DOHH2 (cell line): ENCODE measurements at regions not wholly inside any gene's neighbourhood (a gene's known extent, or its start where the extent isn't known, plus 50 kb on each side); places are given as distances from the start of the nearest gene placed in this dataset.

Experiments
- EZH2phosphoT487 ChIP-seq: fragments of 200-600 bp; sonication (generic); IDR thresholded peaks from 2 replicates; pipeline ENCODE4 v1.6.1; 2017; ENCODE audit warnings: borderline replicate concordance, mild to moderate bottlenecking, antibody characterized with exemption, low read length, moderate library complexity, mixed read lengths
- TF ChIP-seq, protein P1 (sequence below): fragments of 200-600 bp; sonication (generic); IDR thresholded peaks from one replicate; pipeline ENCODE4 v1.5.1; 2014; ENCODE audit warnings: antibody characterized with exemption, mild to moderate bottlenecking, low read depth, low read length; ENCODE audit not compliant: poor library complexity, severe bottlenecking

DNA sequence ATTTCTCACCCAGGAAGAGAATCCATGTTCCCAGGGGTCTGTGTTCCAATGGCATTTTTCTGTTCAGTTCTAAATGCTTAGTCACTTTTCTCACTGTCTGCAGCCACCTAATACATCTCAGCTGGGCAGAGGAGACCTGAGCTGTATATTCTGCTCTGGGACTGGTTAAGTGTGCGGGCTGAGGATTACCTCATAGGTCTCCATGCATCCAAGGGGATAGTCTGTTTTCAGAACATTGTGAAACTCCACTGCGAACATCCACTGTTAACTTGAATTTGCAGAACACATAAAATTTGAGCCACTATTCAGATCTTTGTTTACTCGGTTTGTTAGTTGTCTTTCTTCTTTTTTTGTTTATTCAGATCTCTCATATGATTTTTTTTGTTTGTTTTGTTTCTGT is 947.1 kb downstream of the TFAP2A start:
- TF ChIP-seq, protein P1, sequence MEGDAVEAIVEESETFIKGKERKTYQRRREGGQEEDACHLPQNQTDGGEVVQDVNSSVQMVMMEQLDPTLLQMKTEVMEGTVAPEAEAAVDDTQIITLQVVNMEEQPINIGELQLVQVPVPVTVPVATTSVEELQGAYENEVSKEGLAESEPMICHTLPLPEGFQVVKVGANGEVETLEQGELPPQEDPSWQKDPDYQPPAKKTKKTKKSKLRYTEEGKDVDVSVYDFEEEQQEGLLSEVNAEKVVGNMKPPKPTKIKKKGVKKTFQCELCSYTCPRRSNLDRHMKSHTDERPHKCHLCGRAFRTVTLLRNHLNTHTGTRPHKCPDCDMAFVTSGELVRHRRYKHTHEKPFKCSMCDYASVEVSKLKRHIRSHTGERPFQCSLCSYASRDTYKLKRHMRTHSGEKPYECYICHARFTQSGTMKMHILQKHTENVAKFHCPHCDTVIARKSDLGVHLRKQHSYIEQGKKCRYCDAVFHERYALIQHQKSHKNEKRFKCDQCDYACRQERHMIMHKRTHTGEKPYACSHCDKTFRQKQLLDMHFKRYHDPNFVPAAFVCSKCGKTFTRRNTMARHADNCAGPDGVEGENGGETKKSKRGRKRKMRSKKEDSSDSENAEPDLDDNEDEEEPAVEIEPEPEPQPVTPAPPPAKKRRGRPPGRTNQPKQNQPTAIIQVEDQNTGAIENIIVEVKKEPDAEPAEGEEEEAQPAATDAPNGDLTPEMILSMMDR = no peak
- no peak for TF ChIP-seq EZH2phosphoT487
